ENCODE measurements at regions not wholly inside any gene's neighbourhood (a gene's known extent, or its start where the extent isn't known, plus 50 kb on each side); places are given as distances from the start of the nearest gene placed in this dataset.
"Not testable (repeated sequence)": the region's sequence is repeated elsewhere in the genome, so short reads cannot be mapped to it uniquely, and the experiment has no call there.

GRCh38 chr13:73301622-73302021, 242.8 kb downstream of the KLF5 start:
- DNase-seq; in situ Hi-C loops (cut with MboI; ENCODE audit: low pct_unique_long_range_greater_than_20kb, low sequenced_read_pairs): not testable (repeated sequence)

GRCh38 chr13:73300718-73301425, 242.1 kb downstream of the KLF5 start:
- in situ Hi-C loops (cut with MboI; ENCODE audit: low pct_unique_long_range_greater_than_20kb, low sequenced_read_pairs): no loop called here
- no peak for DNase-seq

GRCh38 chr13:73299787-73300186, 241.0 kb downstream of the KLF5 start:
- DNase-seq: no peak
- in situ Hi-C loops (cut with MboI; ENCODE audit: low pct_unique_long_range_greater_than_20kb, low sequenced_read_pairs): no loop called here

GRCh38 chr13:73293913-73294523, 235.2 kb downstream of the KLF5 start:
- in situ Hi-C loops (cut with MboI; ENCODE audit: low pct_unique_long_range_greater_than_20kb, low sequenced_read_pairs): no loop called here
- DNase-seq: no peak

- in situ Hi-C loops (cut with MboI; ENCODE audit: low pct_unique_long_range_greater_than_20kb, low sequenced_read_pairs): no loop called here
- DNase-seq: no peak
Observed at GRCh38 chr13:73292127-73292526, 233.3 kb downstream of the KLF5 start.

- in situ Hi-C loops (cut with MboI; ENCODE audit: low pct_unique_long_range_greater_than_20kb, low sequenced_read_pairs): no loop called here
- DNase-seq: no peak
Observed at GRCh38 chr13:73290844-73291243, 232.0 kb downstream of the KLF5 start.

GRCh38 chr13:73288596-73288995, 229.8 kb downstream of the KLF5 start:
- DNase-seq: no peak
- in situ Hi-C loops (cut with MboI; ENCODE audit: low pct_unique_long_range_greater_than_20kb, low sequenced_read_pairs): no loop called here

- no peak for DNase-seq
- in situ Hi-C loops (cut with MboI; ENCODE audit: low pct_unique_long_range_greater_than_20kb, low sequenced_read_pairs): no loop called here
Observed at GRCh38 chr13:73287831-73288230, 229.0 kb downstream of the KLF5 start.

GRCh38 chr13:73286942-73287620, 228.3 kb downstream of the KLF5 start:
- DNase-seq: no peak
- in situ Hi-C loops (cut with MboI; ENCODE audit: low pct_unique_long_range_greater_than_20kb, low sequenced_read_pairs): no loop called here

GRCh38 chr13:73286177-73286576, 227.4 kb downstream of the KLF5 start:
- in situ Hi-C loops (cut with MboI; ENCODE audit: low pct_unique_long_range_greater_than_20kb, low sequenced_read_pairs): no loop called here
- DNase-seq: no peak

GRCh38 chr13:73284081-73284874, 225.5 kb downstream of the KLF5 start:
- DNase-seq: no peak
- in situ Hi-C loops (cut with MboI; ENCODE audit: low pct_unique_long_range_greater_than_20kb, low sequenced_read_pairs): no loop called here

- in situ Hi-C loops (cut with MboI; ENCODE audit: low pct_unique_long_range_greater_than_20kb, low sequenced_read_pairs): no loop called here
- no peak for DNase-seq
Observed at GRCh38 chr13:73283636-73284035, 224.8 kb downstream of the KLF5 start.

GRCh38 chr13:73281746-73282145, 222.9 kb downstream of the KLF5 start:
- in situ Hi-C loops (cut with MboI; ENCODE audit: low pct_unique_long_range_greater_than_20kb, low sequenced_read_pairs): no loop called here
- no peak for DNase-seq

GRCh38 chr13:73278186-73278585, 219.4 kb downstream of the KLF5 start:
- in situ Hi-C loops (cut with MboI; ENCODE audit: low pct_unique_long_range_greater_than_20kb, low sequenced_read_pairs): no loop called here
- no peak for DNase-seq

GRCh38 chr13:73275163-73275562, 216.4 kb downstream of the KLF5 start:
- DNase-seq: no peak
- in situ Hi-C loops (cut with MboI; ENCODE audit: low pct_unique_long_range_greater_than_20kb, low sequenced_read_pairs): no loop called here

- no peak for DNase-seq
- in situ Hi-C loops (cut with MboI; ENCODE audit: low pct_unique_long_range_greater_than_20kb, low sequenced_read_pairs): no loop called here
Observed at GRCh38 chr13:73274147-73274546, 215.3 kb downstream of the KLF5 start.

GRCh38 chr13:73273745-73274144, 214.9 kb downstream of the KLF5 start:
- no peak for DNase-seq
- in situ Hi-C loops (cut with MboI; ENCODE audit: low pct_unique_long_range_greater_than_20kb, low sequenced_read_pairs): no loop called here

GRCh38 chr13:73273276-73273675, 214.5 kb downstream of the KLF5 start:
- in situ Hi-C loops (cut with MboI; ENCODE audit: low pct_unique_long_range_greater_than_20kb, low sequenced_read_pairs): no loop called here
- DNase-seq: no peak

- no peak for DNase-seq
- in situ Hi-C loops (cut with MboI; ENCODE audit: low pct_unique_long_range_greater_than_20kb, low sequenced_read_pairs): no loop called here
Observed at GRCh38 chr13:73272831-73273230, 214.0 kb downstream of the KLF5 start.

- no peak for DNase-seq
- in situ Hi-C loops (cut with MboI; ENCODE audit: low pct_unique_long_range_greater_than_20kb, low sequenced_read_pairs): no loop called here
Observed at GRCh38 chr13:73268306-73268705, 209.5 kb downstream of the KLF5 start.
